GM13977 (cell line): ENCODE measurements at regions not wholly inside any gene's neighbourhood (a gene's known extent, or its start where the extent isn't known, plus 50 kb on each side); places are given as distances from the start of the nearest gene placed in this dataset.

ENCODE experiments used
- DNase-seq: peaks from one replicate; pipeline ENCODE4 v3.0.0; 2012; ENCODE audit warnings: low spot score
- CTCF ChIP-seq: IDR thresholded peaks from 2 replicates; pipeline ENCODE4 v1.5.1; 2012; ENCODE audit warnings: mild to moderate bottlenecking, control low read depth; ENCODE audit not compliant: insufficient read depth; ENCODE audit errors: extremely low read depth, missing control alignments
- in situ Hi-C: fragments of 300-500 bp; cut with MboI; formaldehyde crosslinking; loops from one replicate; pipeline ENCODE4 v1.12.0; 2022; ENCODE audit warnings: low sequenced_read_pairs, low pct_unique_long_range_greater_than_20kb, mixed read lengths, inconsistent platforms; ENCODE audit not compliant: unreplicated experiment

- no peak for TF ChIP-seq CTCF
- in situ Hi-C loops, result no loop called here
These were observed 50.4 kb upstream of the SOD1 start for GRCh38 chr21:31609081-31609480.

GRCh38 chr21:31607791-31608190 is 51.7 kb upstream of the SOD1 start:
- no peak for TF ChIP-seq CTCF
- in situ Hi-C loops, result no loop called here
- DNase-seq, result no peak

More at GRCh38 chr21:31609081-31609480, 50.4 kb upstream of the SOD1 start:
- no peak for DNase-seq

GRCh38 chr21:31606081-31606874 is 53.2 kb upstream of the SOD1 start:
- no peak for DNase-seq
- in situ Hi-C loops, result no loop called here
- no peak for TF ChIP-seq CTCF

GRCh38 chr21:31604591-31605190 is 54.8 kb upstream of the SOD1 start:
- peak; percentile 83 for TF ChIP-seq CTCF
- DNase-seq, result peak; percentile 74
- in situ Hi-C loops, result no loop called here

GRCh38 chr21:31599563-31599962 is 59.9 kb upstream of the SOD1 start:
- no peak for DNase-seq
- in situ Hi-C loops, result no loop called here
- TF ChIP-seq CTCF, result no peak

- in situ Hi-C loops, result no loop called here
- no peak for DNase-seq
- no peak for TF ChIP-seq CTCF
These were observed 60.5 kb upstream of the SOD1 start for GRCh38 chr21:31599013-31599412.
